ENCODE measurements at regions not wholly inside any gene's neighbourhood (a gene's known extent, or its start where the extent isn't known, plus 50 kb on each side); places are given as distances from the start of the nearest gene placed in this dataset.

DNA sequence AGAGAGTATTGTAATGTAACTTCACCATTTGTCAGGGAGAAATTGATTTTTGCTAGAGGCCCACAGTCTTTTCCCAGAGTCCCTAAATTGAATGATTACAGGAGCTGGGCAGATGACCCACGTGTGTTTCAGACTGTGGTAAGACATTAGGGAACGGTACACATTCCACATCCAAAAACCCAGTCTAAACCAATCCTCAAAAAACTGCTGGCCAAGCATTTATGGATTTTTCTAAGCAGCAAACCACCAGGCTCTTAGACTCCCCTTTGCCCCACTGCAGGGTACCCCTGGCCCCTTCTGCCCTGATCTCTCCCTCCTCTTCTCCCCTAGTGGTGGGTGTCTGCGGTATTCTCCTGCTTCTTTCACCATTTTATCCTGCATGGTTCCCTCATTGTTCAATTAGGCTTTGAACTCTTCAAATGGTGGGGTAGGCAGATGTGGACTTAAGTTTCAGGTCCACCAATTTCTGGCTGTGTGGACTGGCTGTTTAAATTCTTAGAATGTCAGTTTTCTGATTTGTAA, 135.5 kb upstream of the SORCS3 start:
- DNase-seq: no peak

DNA sequence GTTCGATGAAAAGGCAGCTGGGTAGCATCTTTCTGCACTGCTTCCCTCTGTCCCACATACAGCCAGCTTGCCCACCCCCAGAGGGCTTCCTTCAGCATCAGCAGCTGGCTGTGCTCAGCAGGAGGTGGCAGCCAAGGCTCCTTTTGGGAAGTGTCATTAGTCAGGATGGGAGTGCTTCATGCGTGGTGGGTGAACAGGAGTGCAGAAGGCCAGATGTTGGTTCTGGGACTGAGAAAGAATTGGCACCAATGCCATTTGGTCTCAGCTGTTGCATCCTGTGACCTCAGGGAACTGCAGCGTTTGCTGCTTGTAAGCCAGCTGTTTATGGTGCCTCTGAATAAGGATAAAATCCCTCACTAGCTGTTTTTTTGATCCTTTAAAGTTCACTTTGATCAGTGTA, 131.1 kb upstream of the SORCS3 start:
- DNase-seq: no peak

DNA sequence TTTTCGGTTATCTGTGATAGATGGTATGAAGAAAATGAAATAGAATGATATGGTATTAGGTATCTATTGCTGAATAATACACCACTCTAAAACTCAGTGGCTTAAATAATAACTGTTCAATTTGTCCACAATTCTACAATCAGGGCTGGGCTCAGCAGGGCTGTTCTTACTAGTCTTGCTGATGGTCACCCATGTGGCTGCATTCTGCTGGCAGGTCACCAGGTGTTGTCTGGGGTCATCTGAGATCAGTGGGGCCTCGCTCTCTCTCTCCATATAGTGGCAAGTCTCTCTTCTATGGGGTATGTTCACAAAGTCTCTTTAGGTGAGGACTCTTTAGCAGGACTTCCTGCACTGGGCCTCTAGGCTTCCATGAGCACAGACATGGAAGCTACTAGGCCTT, 130.4 kb upstream of the SORCS3 start:
- DNase-seq: no peak

DNA sequence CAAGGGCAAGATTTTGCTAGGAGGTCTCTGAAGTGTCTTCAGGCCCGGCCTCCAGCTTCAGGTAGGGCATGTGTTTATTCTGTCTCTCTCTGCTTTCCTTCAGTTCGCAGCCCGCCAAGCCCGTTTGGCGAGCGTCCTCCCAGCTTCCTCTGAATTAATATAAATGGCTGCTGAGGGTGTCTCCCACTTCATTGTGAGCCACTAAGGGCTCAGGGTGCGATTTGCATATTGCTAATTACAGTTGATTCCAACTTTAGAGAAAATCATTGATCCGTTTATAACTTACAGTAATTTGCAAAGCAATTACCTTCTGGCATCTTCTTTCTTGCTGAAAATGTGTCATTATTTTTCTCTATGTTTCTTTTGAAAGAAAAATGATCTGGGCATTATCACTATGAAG, 128.3 kb upstream of the SORCS3 start:
- DNase-seq: no peak

DNA sequence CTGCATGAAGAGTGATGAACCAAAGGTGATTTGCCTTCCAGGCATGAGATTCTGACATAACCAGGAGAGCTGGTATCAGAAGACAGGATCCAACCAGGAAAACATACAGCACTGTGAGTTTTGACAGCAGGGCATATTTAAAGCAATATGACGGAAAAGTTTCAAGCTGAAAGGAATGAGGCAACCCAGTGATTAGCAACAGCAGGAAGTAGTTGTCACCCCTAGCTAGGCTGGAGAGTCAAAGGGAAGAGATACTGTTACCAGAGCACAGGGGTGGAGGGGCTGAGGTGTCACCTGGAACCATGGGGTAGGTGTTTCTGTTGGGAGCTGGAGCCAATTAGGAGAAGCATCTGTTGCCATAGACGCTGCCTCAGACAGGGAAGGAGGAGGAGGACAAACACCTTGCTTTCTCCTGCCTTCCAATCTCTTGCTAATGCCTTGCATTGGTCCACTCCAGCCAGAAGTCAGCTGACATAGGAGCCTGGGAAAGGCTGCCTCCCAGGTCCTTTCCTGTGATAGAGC, 125.4 kb upstream of the SORCS3 start:
- no peak for DNase-seq

DNA sequence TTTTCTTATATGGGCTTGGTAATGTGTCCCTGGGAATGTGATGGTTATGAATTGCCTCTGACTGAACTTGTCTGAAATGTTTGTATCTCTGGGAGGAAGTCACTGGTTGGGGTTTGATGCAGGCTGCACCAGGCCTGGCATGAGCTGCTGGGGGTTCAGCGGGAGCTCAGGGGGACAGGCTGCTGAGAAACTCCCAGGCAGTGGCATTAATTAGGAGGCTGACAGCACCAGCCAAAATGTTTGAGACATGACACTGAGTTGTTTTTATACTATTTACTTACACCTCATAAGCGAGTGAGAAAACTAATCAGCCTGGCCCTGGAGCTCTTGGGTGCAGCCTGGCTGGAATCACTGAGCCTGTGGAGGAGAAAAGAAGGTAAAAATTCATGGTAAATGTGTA, 124.1 kb upstream of the SORCS3 start:
- no peak for DNase-seq

DNA sequence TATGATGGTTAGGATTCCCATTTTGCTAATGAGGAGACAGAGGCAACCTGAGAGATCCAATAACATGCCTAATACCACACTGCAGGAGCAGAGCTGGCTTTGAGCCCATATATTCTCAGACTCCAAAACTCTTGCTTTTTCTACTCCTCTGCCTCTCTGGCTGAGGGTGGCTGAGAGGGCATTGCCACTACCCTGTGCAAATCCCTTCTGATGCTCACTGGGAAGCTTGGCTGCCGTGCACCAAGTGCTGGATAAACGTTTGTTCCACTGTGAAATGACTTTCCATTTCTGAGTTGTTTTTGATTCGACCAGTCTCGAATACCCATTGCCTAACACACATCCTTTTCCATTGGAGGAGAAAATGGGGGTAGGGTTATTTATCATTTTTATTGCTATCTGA, 123.1 kb upstream of the SORCS3 start:
- no peak for DNase-seq

DNA sequence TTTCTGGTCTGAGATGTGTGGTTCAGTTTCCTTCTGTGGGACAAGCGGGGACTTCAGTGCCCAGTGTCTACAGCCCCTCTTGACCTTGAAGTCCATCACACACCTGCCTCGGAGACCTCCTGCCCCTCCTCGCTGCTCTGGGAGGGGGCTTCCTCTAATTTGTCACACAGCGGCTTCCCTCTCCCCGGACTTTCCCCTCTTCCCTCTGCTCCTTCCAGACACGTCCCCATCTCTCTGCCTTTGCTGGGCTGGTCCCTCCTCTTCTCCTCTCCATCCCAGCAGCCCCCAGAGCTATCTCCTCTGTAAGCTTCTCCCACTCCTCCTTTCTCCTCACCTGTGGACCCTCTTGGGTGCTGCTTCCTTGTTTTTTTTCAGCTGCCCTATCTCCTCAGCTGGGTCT, 122.2 kb upstream of the SORCS3 start:
- no peak for DNase-seq

DNA sequence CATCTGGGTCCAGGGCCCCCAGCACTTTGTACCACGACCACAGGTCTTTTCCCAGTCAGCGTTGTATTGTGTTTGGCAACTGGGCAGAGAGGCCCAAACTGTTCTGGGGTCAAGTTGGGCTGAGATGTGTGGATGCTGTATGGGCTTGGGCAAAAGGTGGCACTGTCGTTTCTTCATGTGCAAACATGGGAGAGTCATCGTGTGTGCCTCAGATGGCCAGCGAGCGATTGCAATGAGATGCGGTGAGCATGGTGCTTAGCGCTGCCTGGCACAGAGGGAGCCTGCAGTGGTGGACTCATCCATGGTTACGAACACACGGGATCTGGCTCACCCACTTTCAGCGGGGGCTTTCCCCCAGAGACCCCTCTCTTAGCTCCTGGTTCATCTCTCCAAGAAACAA, 120.4 kb upstream of the SORCS3 start:
- DNase-seq: no peak

DNA sequence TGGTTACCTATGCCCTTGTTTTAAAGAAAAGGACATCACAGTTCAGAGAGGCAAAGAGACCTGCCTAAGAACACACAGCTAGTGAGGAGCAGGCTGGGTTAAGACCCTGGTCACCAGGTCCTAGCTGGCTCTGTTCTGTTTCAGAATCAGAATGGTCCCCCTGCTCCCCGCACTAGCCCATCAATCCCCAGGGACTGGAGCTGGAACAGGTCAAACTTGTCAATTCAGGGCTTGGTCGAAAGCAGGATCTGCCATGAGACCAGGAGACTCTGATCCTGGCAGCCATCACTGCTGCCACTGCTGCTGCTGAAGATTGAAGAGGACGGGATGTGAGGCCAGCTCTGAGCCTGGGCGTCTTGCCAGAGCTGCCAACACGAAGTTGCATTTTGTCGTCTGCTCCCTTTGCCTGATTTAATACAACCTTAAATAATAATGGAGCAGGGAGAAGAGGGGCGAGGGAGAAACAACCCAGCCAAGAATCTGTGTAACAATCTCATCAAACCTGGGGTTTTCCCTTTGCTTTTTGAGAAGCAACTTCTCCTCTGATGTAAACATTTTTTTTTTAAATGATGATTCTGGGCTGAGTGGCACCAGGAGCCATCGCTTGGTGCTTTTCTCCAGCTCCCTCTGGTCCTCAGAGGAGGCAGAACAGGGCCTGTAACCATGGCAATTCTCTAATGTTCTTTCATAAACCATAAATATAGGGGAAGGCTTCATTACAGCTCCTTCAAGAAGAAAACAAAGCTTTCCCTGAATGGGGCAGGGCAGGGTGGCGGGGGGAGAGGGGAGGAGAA, 119.0 kb upstream of the SORCS3 start:
- DNase-seq: no peak

DNA sequence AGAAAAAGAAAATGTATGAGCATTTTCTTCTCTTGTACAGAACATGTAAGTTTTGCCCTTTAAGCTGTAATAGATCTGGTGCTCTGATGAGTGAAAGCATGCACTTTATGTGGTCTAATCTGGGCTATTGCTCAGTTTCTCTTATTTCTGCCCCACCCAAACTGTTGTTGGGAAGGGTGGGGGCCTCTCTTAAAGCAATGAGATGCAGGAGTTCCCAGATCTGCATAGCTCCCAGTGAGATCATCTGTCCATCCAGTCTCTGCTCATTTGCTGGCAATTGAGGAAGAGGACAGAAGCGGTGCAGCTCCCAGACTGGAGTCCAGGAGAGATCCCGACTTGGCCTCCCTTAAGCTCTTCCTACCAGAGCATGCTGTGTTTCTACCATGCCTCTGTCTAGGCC, 114.9 kb upstream of the SORCS3 start:
- no peak for DNase-seq

DNA sequence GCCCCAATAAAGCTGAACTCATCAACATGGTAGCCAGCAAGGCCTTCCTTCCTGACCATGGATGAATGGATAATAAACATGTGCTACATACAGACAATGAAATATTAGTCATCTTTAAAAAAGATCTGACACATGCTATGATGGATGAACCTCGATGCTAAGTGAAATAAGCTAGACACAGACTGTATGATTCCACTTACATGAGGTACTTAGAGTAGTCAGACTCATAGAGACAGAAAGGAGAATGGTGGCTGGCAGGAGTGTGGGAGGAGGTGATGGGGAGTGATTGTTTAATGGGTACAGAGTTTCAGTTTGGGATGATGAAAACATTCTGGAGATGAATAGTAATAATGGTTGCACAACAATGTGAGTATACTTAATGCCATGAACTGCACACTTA, 114.1 kb upstream of the SORCS3 start:
- no peak for DNase-seq

DNA sequence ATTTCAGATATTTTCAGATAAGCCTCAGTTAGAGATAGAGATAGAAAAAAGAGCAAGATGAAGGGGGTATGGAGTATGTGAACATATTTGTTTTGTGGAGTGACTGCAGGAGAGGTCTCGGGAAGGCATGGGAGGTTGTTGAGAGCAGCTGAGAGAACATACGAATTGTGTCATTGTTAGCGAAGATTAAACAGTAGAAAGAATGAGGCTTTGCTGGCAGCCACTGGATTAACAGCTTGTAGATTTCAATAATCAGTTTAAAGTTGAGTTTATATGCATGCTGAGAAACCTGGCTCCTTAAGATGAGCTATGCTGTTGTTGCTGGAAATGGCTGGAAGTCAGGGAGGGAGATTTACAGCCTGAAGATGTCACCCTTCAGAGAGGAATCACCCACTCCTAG, 100.9 kb upstream of the SORCS3 start:
- no peak for DNase-seq

DNA sequence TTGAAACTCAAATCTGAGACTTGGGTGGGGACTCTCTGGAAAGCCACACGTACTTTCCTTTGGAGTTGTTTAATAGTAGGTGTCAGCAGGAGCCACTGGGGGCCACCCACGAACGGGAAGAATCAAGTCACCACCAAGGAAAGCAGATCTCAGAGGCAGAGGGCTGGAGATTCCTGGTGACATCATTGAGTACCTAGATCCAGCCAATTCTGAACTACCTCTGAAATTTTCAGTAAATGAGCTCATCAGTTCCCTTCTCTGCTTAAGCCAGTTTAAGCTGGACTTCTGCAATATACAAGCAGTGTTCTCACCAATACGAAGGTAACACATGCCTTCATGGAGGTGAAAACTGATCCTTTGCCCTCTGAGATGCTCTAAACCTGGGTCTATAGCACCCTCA, 99.3 kb upstream of the SORCS3 start:
- no peak for DNase-seq

DNA sequence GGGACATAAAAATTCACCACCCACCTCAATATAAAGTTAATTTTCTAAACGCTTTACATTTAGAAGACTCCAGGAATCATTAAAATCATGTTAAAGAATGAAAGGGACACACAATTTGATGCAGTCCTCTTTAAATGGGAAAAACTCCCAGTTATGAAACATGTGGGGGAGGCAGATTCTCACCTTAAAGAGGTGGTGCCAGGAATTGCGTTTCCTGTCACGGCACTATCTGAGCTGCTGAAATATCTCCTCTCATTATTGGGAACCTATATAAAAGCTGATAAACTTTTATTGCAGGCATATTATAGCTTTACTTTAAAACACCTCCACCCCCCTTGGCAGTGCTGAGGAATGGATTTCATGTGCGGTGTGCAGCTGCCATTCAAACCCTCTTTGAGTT, 94.8 kb upstream of the SORCS3 start:
- DNase-seq: no peak

DNA sequence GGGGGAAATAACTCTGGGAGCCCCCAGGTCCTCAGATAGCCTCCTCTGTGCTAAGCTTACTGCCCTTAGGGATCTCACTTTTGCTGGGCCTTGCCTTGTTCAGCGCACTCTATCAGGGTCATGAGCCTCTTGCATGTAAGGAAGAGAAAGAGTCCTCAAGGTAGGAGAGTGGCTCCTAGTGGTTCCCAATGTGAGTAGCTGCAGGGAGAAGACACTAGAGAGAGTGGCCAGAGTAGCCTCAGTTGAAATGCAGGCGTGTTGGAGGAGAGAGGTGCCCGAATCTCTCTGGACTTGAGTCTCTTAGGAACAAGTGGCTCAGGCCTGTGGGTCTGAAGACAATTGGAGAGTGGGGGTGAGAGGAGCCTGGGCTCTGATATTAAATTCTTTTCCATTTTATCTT, 94.3 kb upstream of the SORCS3 start:
- DNase-seq: no peak

DNA sequence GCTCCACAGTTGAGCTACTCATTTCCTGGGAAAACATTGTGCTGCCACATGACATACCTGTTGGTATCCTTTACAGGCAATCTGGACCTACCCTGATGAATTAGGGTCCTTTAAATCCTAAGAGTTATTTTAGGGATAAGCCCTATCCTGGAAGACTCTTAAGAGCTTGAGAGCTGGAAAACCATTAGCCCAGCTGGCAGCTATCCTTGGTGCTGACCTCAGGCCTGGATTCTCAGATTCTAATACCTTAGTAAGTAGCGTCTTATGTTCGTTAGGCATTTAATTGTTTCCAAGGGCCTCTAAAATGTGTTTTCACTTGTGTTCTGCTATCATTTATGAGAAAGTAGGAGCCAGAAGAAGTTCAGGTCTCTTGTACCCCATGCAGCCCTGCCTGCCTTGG, 93.0 kb upstream of the SORCS3 start:
- no peak for DNase-seq

DNA sequence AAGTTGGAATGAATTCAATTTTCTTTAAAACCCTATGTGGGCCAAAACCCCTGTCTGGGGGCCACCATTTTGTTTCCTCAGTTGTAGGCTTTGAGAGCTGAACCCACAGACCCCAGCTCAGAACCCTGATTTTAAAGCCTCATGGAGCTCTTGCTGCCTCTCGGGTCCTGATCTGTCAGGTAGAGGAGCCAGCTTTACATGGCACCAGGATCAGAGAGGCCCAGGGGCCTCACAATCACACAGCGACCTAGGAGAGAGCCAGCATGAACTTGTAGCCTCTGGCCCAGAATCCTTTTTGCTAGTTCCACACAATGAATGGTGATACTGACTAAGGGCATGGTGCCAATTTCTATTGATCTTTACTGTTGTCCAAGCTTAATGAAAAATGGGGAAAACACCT, 84.3 kb upstream of the SORCS3 start:
- DNase-seq: no peak

DNA sequence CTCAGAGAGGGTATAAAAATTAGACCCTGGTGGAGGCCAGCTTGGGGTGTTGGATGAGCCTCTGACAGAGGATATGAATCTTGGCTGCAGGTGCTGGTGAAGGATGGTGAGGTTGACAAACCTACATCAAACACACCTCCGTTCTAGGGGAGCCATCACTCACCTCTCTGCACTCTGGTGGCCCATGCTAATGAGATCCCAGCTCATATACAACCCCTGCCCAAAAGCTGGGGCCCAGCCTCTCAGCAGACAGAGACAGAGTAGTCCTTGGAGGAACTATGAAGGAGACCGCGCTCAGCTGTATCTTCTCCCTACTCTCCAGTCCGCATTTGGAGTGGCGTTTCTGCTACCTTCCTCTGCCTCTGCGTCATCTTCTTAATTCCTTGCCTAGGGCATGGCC, 83.1 kb upstream of the SORCS3 start:
- no peak for DNase-seq

DNA sequence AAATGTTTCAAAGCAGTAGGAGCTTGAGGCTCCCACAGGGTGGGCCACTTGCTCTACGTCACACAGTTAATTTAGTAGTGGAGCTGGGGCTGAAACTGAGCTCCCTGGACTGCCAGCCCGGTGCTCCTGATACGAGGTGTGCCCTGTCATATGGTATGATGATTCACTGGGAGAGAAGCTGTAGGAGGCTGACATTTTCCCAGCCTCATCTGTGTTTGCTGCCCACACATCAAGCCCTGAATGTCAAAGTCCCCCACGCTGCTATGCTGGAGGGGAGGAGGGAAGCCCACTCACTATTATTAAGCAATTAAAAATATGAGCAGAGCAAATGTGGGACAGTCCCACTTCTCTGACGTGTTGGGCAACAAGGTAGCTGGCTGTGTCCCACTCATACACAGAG, 81.2 kb upstream of the SORCS3 start:
- no peak for DNase-seq

DNA sequence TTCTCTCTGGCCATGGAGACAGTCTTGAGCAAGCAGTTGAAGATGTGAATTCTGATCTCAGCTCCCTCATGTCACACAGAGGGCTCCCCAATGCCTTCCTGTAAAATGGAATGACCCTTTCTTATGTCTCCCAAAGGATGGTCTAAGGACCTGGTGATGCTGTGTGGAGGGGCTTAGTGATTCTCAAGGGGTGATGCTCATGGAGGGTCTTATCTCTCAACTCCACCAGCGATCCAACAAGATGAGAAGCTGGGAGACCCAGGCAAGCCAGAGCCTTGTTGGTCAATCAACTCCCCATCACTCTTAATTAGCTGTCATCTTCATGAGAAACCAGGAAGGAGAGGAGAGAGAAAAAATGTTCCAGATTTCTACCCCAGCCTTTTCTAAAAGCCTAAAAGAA, 78.0 kb upstream of the SORCS3 start:
- no peak for DNase-seq

DNA sequence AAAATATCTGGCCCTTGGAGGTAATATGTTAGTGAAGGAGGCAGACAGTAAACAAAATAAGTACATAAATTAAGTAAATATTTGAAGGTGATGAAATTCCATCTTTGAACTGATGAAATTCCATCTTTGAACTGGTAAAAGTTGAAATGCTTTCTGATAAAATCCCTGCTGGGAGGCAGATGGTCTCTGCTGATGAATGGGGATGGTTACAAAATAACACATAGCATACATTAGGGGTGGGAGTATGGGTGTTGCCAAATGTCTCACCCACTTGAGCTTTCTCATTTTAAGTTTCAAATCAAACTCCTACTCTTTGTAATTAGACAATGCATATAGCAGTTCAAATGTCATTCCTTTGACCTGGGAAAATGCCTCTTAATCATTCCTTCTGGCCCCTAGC, 77.5 kb upstream of the SORCS3 start:
- no peak for DNase-seq

DNA sequence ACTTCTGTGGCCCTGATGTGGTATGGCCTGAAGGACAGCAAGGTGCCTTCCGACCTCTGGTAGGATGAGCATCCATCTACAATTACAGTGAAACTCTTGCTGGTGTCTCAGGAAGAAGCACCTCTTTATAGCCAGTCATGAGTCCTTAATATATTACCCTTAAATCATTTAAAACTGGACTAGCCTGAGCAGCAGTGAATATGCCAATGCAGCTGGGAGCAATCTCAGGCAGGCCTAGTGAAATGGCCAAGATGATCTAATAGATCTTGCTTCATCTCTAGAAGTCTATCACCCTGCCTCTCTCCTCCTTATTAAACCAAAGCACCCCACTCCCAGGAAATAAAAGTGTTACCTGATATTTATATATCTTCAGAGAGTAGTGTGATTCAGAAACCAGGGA, 66.7 kb upstream of the SORCS3 start:
- DNase-seq: no peak

DNA sequence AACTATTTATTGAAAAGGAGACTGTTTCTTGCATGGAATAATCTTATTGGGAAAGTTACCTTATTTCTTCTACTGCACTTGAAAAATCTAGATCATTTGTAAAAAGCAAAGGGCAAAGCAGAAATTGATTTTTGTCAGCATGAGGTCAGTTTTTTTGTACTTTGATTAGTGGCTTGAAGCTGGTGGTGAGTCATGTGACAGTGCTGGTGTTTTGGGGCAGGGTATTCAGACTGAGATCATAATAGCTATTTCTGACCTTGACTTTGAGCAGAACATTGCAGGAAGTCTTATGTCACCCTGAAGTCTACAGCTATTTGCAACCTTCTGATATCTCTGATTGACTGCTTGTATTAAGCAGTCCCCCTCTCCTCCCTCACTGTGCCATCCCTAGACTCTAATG, 66.3 kb upstream of the SORCS3 start:
- DNase-seq: no peak

DNA sequence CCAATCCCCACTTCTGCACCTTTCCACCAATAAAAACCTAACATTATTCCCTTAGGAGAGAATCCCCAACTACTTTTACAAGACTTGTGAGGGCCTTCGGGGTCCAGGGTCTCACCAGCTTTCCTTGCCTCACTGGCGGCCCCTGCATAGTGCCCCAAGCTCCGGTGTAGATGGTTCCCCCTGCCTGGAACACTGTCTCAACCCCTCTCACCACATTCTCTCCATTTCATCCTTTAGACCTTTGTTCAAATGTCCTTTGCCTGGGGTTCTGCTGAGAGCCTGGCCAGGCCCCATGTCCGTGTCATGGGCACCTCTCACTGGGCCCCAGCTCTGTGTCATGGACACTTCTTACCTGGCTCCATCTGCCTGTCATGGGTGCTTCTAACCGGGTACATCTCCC, 64.5 kb upstream of the SORCS3 start:
- DNase-seq: no peak
